Fibroblast of lung (primary cell): ENCODE measurements at regions not wholly inside any gene's neighbourhood (a gene's known extent, or its start where the extent isn't known, plus 50 kb on each side); places are given as distances from the start of the nearest gene placed in this dataset.

Experiments used
- CTCF ChIP-seq, 2 donors: IDR thresholded peaks in 1 of 2; conservative IDR thresholded peaks in 1 of 2; 1 replicate in 1 of 2; 2 replicates in 1 of 2; pipeline ENCODE4 v1.5.1; 2011 to 2012; ENCODE audit warnings: low read length in 2 of 2, control low read depth in 1 of 2, inconsistent platforms in 1 of 2, low read depth in 1 of 2, mild to moderate bottlenecking in 1 of 2
- EZH2 ChIP-seq: IDR thresholded peaks from 2 replicates; pipeline ENCODE4 v1.5.1; 2012; ENCODE audit warnings: low read length, control low read depth, mild to moderate bottlenecking; ENCODE audit errors: missing control alignments

GRCh38 chr4:132227151-132227856 is 921.8 kb upstream of the PCDH10 start:
- TF ChIP-seq CTCF (conservative IDR thresholded peaks at IDR 0.05 in 1 of 2, IDR thresholded peaks at IDR 0.05 in 1 of 2; ENCODE audit: low read depth in 1 of 2, low read length in 2 of 2) (no peak), EZH2 (no peak)
